PC-3 (cell line): ENCODE measurements at regions not wholly inside any gene's neighbourhood (a gene's known extent, or its start where the extent isn't known, plus 50 kb on each side); places are given as distances from the start of the nearest gene placed in this dataset.

ENCODE experiments used
- EZH2 ChIP-seq: fragments of 300-600 bp; sonication (generic); IDR thresholded peaks from one replicate; pipeline ENCODE4 v1.6.1; 2017; ENCODE audit warnings: antibody characterized with exemption, mild to moderate bottlenecking, low read length; ENCODE audit not compliant: unreplicated experiment
- EZH2phosphoT487 ChIP-seq: fragments of 300-600 bp; sonication (generic); IDR thresholded peaks from 2 replicates; pipeline ENCODE4 v1.6.1; 2018; ENCODE audit warnings: mild to moderate bottlenecking, antibody characterized with exemption, low read length, borderline replicate concordance
- TF ChIP-seq, protein P1 (sequence below): fragments of 300-600 bp; sonication (generic); conservative IDR thresholded peaks from 2 replicates; pipeline ENCODE4 v1.5.1; 2017; ENCODE audit warnings: antibody characterized with exemption, low read depth, mild to moderate bottlenecking, low read length

- TF ChIP-seq, protein P1, sequence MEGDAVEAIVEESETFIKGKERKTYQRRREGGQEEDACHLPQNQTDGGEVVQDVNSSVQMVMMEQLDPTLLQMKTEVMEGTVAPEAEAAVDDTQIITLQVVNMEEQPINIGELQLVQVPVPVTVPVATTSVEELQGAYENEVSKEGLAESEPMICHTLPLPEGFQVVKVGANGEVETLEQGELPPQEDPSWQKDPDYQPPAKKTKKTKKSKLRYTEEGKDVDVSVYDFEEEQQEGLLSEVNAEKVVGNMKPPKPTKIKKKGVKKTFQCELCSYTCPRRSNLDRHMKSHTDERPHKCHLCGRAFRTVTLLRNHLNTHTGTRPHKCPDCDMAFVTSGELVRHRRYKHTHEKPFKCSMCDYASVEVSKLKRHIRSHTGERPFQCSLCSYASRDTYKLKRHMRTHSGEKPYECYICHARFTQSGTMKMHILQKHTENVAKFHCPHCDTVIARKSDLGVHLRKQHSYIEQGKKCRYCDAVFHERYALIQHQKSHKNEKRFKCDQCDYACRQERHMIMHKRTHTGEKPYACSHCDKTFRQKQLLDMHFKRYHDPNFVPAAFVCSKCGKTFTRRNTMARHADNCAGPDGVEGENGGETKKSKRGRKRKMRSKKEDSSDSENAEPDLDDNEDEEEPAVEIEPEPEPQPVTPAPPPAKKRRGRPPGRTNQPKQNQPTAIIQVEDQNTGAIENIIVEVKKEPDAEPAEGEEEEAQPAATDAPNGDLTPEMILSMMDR, result no peak
- no peak for TF ChIP-seq EZH2
- TF ChIP-seq EZH2phosphoT487, result no peak
These were observed 101.4 kb upstream of the POU3F3 start for GRCh38 chr2:104752504-104752903.
